ENCODE measurements at regions not wholly inside any gene's neighbourhood (a gene's known extent, or its start where the extent isn't known, plus 50 kb on each side); places are given as distances from the start of the nearest gene placed in this dataset.
"Not testable (repeated sequence)": the region's sequence is repeated elsewhere in the genome, so short reads cannot be mapped to it uniquely, and the experiment has no call there.

GRCh38 chr6:137545073-137545472, 50.9 kb upstream of the OLIG3 start:
- Mint-ChIP-seq H3K27me3 (peaks cover 17 to 32% of the 10 kb centered on the region in 2 donors), H3K27ac (no peak overlapping the region), H3K4me3 (no peak overlapping the region), H3K36me3 (ENCODE audit: insufficient read depth) (no peaks in the 10 kb centered on the region), H3K4me1 (ENCODE audit: low read depth in 2 of 2) (peaks cover 0 to 2% of the 10 kb centered on the region in 2 donors), H3K9me3 (peaks cover 0 to 6% of the 10 kb centered on the region in 2 donors)
- ATAC-seq (replicated peaks): no peak
- DNase-seq: no peak

- Mint-ChIP-seq H3K27ac (no peak overlapping the region), H3K4me1 (ENCODE audit: low read depth in 2 of 2) (peaks cover 0 to 2% of the 10 kb centered on the region in 2 donors), H3K9me3 (peaks cover 0 to under 1% of the 10 kb centered on the region in 2 donors), H3K36me3 (ENCODE audit: insufficient read depth) (no peaks in the 10 kb centered on the region), H3K4me3 (no peak overlapping the region), H3K27me3 (peaks cover 17 to 32% of the 10 kb centered on the region in 2 donors)
- ATAC-seq (replicated peaks) (no peak), DNase-seq (no peak)
Observed at GRCh38 chr6:137547186-137547585, 53.0 kb upstream of the OLIG3 start.

DNA sequence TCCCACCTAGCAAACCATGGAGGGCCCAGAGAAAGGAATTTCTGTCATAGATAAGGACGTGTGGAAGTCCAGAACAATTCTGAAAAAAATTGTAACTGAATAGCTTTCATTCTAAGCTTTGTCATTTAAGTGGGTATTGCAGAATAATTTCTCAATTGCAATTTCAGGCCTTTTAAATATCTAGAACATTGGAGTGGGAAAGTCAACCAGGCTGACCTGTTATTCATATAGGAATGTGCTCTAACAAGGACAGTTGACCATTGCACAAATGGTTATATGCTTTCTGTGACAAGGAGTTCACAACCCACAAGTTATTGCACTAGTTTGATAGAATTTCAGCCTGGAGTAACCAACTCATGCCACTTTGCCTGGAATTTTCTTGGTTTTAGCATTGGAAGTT, 53.4 kb upstream of the OLIG3 start:
- no peak for DNase-seq
- Mint-ChIP-seq H3K4me1 (ENCODE audit: low read depth in 2 of 2) (peaks cover 0 to 2% of the 10 kb centered on the region in 2 donors), H3K36me3 (ENCODE audit: insufficient read depth) (no peaks in the 10 kb centered on the region), H3K4me3 (no peak overlapping the region), H3K9me3 (no peaks in the 10 kb centered on the region), H3K27ac (no peak overlapping the region), H3K27me3 (peaks cover 17 to 32% of the 10 kb centered on the region in 2 donors)
- no peak for ATAC-seq (replicated peaks)

- H3K27ac Mint-ChIP-seq: no peak overlapping the region
- no peaks in the 10 kb centered on the region for H3K36me3 Mint-ChIP-seq (ENCODE audit: insufficient read depth)
- H3K27me3 Mint-ChIP-seq: peaks cover 17 to 20% of the 10 kb centered on the region in 2 donors
- H3K4me3 Mint-ChIP-seq: no peak overlapping the region
- no peaks in the 10 kb centered on the region for H3K9me3 Mint-ChIP-seq
- DNase-seq (no peak), ATAC-seq (replicated peaks) (no peak)
- no peaks in the 10 kb centered on the region for H3K4me1 Mint-ChIP-seq (ENCODE audit: low read depth in 2 of 2)
Observed at GRCh38 chr6:137549106-137549505, 54.9 kb upstream of the OLIG3 start.

GRCh38 chr6:137550535-137550934, 56.3 kb upstream of the OLIG3 start:
- H3K4me3 Mint-ChIP-seq: no peak overlapping the region
- H3K27me3 Mint-ChIP-seq: peaks cover 10 to 11% of the 10 kb centered on the region in 2 donors
- no peaks in the 10 kb centered on the region for H3K36me3 Mint-ChIP-seq (ENCODE audit: insufficient read depth)
- no peaks in the 10 kb centered on the region for H3K9me3 Mint-ChIP-seq
- ATAC-seq (replicated peaks) (no peak), DNase-seq (no peak)
- H3K27ac Mint-ChIP-seq: no peak overlapping the region
- H3K4me1 Mint-ChIP-seq (ENCODE audit: low read depth in 2 of 2): no peaks in the 10 kb centered on the region

DNA sequence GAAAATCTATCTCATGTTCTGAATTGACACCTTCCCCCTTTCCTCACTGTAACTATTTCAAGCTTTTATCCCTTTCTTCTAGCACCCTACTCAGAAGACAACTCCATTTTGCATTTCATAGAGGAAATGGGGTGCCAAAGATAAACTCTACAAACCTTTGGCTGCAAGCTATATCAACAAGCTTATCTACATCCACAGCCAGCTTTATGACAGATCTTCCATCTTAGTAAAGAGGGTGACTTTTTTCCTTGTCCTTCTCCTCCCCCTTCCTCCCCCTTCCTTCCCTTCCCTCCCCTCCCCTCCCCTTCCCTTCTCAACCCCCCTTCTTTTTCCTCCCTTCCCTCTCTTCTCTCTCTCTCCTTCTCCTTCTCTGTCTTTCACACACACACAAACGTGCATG, 58.0 kb upstream of the OLIG3 start:
- Mint-ChIP-seq H3K27me3 (peaks cover 10 to 18% of the 10 kb centered on the region in 2 donors), H3K4me3 (no peak overlapping the region), H3K4me1 (ENCODE audit: low read depth in 2 of 2) (peaks cover 0 to 4% of the 10 kb centered on the region in 2 donors), H3K9me3 (no peaks in the 10 kb centered on the region), H3K27ac (no peak overlapping the region), H3K36me3 (ENCODE audit: insufficient read depth) (no peaks in the 10 kb centered on the region)
- DNase-seq (no peak), ATAC-seq (replicated peaks) (no peak)

DNA sequence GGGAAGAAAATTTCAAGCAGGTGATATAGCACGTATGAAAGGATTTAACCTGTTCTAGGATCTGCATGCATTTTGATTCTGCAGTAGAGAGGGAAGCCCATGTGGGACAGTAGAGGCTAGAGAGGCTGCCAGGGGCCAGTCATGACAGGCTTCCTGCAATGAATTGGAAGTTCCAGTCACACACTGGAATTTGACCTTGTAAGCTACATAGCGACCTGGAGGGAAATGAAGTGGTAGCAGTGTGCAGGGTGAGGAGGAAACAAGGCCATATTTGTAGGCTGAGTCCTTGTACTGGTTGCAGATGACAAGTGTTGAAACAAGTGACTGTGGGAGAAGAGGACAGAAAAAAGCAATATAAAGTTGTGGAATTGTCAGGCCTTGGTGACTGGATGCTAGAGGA, 58.6 kb upstream of the OLIG3 start:
- no peak overlapping the region for H3K4me3 Mint-ChIP-seq
- no peaks in the 10 kb centered on the region for H3K9me3 Mint-ChIP-seq
- no peak for ATAC-seq (replicated peaks)
- no peak for DNase-seq
- peaks cover 10 to 18% of the 10 kb centered on the region in 2 donors for H3K27me3 Mint-ChIP-seq
- no peak overlapping the region for H3K27ac Mint-ChIP-seq
- H3K4me1 Mint-ChIP-seq (ENCODE audit: low read depth in 2 of 2): peaks cover 0 to 4% of the 10 kb centered on the region in 2 donors
- H3K36me3 Mint-ChIP-seq (ENCODE audit: insufficient read depth): no peaks in the 10 kb centered on the region

GRCh38 chr6:137559521-137560183, 65.5 kb upstream of the OLIG3 start:
- DNase-seq (peak; percentile 35 to 39 (median 38)), ATAC-seq (replicated peaks) (peak; percentile 97)
- not testable (repeated sequence) for H3K9me3 Mint-ChIP-seq; H3K36me3 Mint-ChIP-seq (ENCODE audit: insufficient read depth); H3K27me3 Mint-ChIP-seq
- peak overlapping the region; percentile 86 to 91 for H3K27ac Mint-ChIP-seq
- peak overlapping the region; percentile 77 to 86 for H3K4me3 Mint-ChIP-seq
- peaks cover 26 to 31% of the 10 kb centered on the region in 2 donors for H3K4me1 Mint-ChIP-seq (ENCODE audit: low read depth in 2 of 2)

DNA sequence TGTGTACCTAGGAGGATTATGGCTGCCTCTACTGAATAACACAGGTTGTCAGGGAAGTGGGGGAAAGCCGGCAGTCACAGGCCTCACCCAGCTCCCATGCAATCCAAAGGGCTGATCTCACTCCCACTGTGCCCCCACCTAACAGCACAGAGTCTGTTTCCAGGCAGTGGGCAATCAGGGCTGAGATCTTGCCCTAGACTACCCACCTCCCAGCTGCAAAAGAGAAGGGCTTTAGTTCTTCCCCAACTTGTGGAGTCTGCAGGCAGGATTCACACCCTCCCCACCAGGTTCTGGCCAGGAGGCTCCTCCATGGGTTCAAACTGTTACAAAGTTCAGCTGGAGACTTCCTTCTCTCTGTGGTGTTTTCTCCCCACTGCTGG, 66.0 kb upstream of the OLIG3 start:
- H3K4me1 Mint-ChIP-seq (ENCODE audit: low read depth in 2 of 2): peaks cover 26 to 31% of the 10 kb centered on the region in 2 donors
- DNase-seq: no peak
- peaks cover 0 to 7% of the 10 kb centered on the region in 2 donors for H3K27me3 Mint-ChIP-seq
- H3K27ac Mint-ChIP-seq: peak overlapping the region; percentile 86 to 91
- ATAC-seq (replicated peaks): no peak
- peaks cover 0 to 6% of the 10 kb centered on the region in 2 donors for H3K9me3 Mint-ChIP-seq
- H3K4me3 Mint-ChIP-seq: peak overlapping the region; percentile 77 to 86
- H3K36me3 Mint-ChIP-seq (ENCODE audit: insufficient read depth): no peaks in the 10 kb centered on the region

- DNase-seq: no peak
- peaks cover 16 to 31% of the 10 kb centered on the region in 2 donors for H3K27me3 Mint-ChIP-seq
- peaks cover 0 to 4% of the 10 kb centered on the region in 2 donors for H3K9me3 Mint-ChIP-seq
Observed at GRCh38 chr6:137568067-137568466, 73.9 kb upstream of the OLIG3 start.

GRCh38 chr6:137570393-137570792, 76.2 kb upstream of the OLIG3 start:
- Mint-ChIP-seq H3K27me3 (peaks cover 38 to 54% of the 10 kb centered on the region in 2 donors), H3K4me1 (ENCODE audit: low read depth in 2 of 2) (peaks cover 0 to 1% of the 10 kb centered on the region in 2 donors), H3K9me3 (no peaks in the 10 kb centered on the region), H3K36me3 (ENCODE audit: insufficient read depth) (no peaks in the 10 kb centered on the region), H3K4me3 (no peak overlapping the region), H3K27ac (no peak overlapping the region)
- ATAC-seq (replicated peaks): no peak
- DNase-seq: no peak

More at GRCh38 chr6:137568067-137568466, 73.9 kb upstream of the OLIG3 start:
- H3K36me3 Mint-ChIP-seq (ENCODE audit: insufficient read depth): no peaks in the 10 kb centered on the region
- no peak for ATAC-seq (replicated peaks)
- no peak overlapping the region for H3K27ac Mint-ChIP-seq
- H3K4me3 Mint-ChIP-seq: no peak overlapping the region
- H3K4me1 Mint-ChIP-seq (ENCODE audit: low read depth in 2 of 2): peaks cover 0 to 2% of the 10 kb centered on the region in 2 donors

DNA sequence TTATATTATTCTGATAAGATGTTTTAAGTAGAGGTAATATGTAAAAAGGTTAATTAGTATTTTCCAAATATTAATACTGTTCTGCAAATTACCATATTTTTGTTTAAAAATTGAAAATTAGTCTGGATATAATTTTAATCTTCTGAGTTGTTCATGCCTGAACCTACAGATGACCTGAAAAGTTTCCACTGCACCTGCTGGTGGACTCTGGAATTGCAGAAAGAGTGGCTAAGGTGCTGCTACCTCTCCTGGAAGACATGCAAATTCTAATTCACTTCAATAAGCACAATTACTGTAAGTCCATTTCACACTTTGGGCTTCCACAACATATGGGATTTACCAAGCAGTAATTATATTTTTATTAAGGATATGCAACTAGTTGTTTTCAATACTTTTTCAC, 77.7 kb upstream of the OLIG3 start:
- no peak overlapping the region for H3K27ac Mint-ChIP-seq
- H3K4me1 Mint-ChIP-seq (ENCODE audit: low read depth in 2 of 2): peaks cover 0 to 1% of the 10 kb centered on the region in 2 donors
- H3K4me3 Mint-ChIP-seq: no peak overlapping the region
- ATAC-seq (replicated peaks) (peak; percentile 75), DNase-seq (peak; percentile 65 to 72 (median 68))
- no peaks in the 10 kb centered on the region for H3K9me3 Mint-ChIP-seq
- H3K27me3 Mint-ChIP-seq: peaks cover 31 to 43% of the 10 kb centered on the region in 2 donors
- H3K36me3 Mint-ChIP-seq (ENCODE audit: insufficient read depth): no peaks in the 10 kb centered on the region

DNA sequence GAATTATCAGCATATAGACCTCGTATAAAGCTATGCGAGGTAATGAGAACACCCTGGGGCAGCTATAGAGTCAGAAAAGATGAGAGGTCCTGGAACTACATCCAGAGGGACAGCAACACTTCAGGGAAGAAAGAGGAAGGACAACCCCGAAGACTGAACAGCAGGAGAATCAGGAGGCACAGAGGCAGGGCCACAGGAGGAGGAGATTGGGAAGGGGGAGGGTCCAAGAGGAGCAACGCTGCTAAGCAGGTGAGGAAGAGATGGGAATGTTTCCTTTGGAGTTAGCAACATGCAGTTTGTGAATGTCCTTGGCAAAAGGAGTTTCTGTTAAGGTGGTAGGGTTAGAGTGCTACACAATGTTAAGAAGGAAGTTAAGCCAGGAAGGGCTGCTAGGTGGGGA, 79.5 kb upstream of the OLIG3 start:
- H3K4me1 Mint-ChIP-seq (ENCODE audit: low read depth in 2 of 2): peaks cover 0 to 1% of the 10 kb centered on the region in 2 donors
- H3K27ac Mint-ChIP-seq: no peak overlapping the region
- DNase-seq (no peak), ATAC-seq (replicated peaks) (no peak)
- H3K4me3 Mint-ChIP-seq: no peak overlapping the region
- H3K27me3 Mint-ChIP-seq: peaks cover 29 to 31% of the 10 kb centered on the region in 2 donors
- H3K9me3 Mint-ChIP-seq: no peaks in the 10 kb centered on the region
- H3K36me3 Mint-ChIP-seq (ENCODE audit: insufficient read depth): no peaks in the 10 kb centered on the region

DNA sequence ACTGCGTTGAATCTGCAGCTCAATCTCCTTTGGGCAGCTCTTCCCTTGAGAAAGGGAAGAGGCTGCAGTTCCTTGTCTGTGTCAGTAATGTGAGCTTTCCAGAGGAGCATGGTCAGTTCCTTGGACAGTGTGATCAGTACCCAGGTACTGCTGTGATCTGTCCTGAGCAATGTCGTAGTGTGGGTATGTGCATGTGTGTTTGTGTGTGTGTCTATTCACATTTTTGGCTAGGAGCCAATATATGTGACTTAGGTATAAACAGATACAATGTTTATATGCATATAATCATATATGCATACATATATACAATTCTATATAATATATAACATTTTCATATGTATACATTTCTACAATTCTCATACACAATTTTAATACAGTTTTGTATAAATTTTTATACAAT, 85.4 kb upstream of the OLIG3 start:
- H3K4me3 Mint-ChIP-seq: no peak overlapping the region
- H3K4me1 Mint-ChIP-seq (ENCODE audit: low read depth in 2 of 2): no peaks in the 10 kb centered on the region
- ATAC-seq (replicated peaks) (no peak), DNase-seq (no peak)
- H3K27me3 Mint-ChIP-seq: peaks cover 16 to 22% of the 10 kb centered on the region in 2 donors
- no peak overlapping the region for H3K27ac Mint-ChIP-seq
- no peaks in the 10 kb centered on the region for H3K36me3 Mint-ChIP-seq (ENCODE audit: insufficient read depth)
- H3K9me3 Mint-ChIP-seq: no peaks in the 10 kb centered on the region

Measured in effector memory CD8-positive, alpha-beta T cell (primary cell).